OCI-LY7 (cell line): ENCODE measurements at regions not wholly inside any gene's neighbourhood (a gene's known extent, or its start where the extent isn't known, plus 50 kb on each side); places are given as distances from the start of the nearest gene placed in this dataset.

Source experiments
- BruUV-seq: library from RNA; stranded (reverse); fragments of 400-500 nt; replicated peaks from 2 replicates; lab custom pipeline; 2021; lab: Mats Ljungman, UMichigan
- CTCF ChIA-PET: fragments of 300-600 bp; sonication (Branson Sonifier 250); formaldehyde crosslinking; loops from one replicate; lab custom pipeline; 2022; ENCODE audit warnings: antibody characterized with exemption; ENCODE audit not compliant: unreplicated experiment; lab: Charles Lee
- POLR2A ChIA-PET: fragments of 300-600 bp; sonication (Branson Sonifier 250); formaldehyde crosslinking; loops from one replicate; lab custom pipeline; 2022; ENCODE audit warnings: antibody characterized with exemption; lab: Charles Lee
- DNase-seq: peaks from one replicate; pipeline ENCODE4 v3.0.0-alpha.2; 2015; ENCODE audit warnings: low spot score
- H2AFZ ChIP-seq: fragments of 200-600 bp; sonication (generic), shearing (Covaris generic); 2 replicates; pipeline ENCODE4 v1.6.1; 2014; ENCODE audit warnings: mild to moderate bottlenecking, antibody characterized with exemption, low read length, moderate library complexity
- H3K27ac ChIP-seq: fragments of 200-600 bp; sonication (generic); 2 replicates; pipeline ENCODE4 v1.5.1; 2014; ENCODE audit warnings: mixed run types, low read depth, mild to moderate bottlenecking, moderate library complexity, low read length, inconsistent platforms; ENCODE audit not compliant: poor library complexity, severe bottlenecking
- H3K36me3 ChIP-seq: fragments of 200-600 bp; sonication (generic); 2 replicates; pipeline ENCODE4 v1.6.1; 2014; ENCODE audit warnings: mild to moderate bottlenecking, antibody characterized with exemption, low read length, moderate library complexity, mixed read lengths; ENCODE audit not compliant: insufficient read depth
- H3K4me1 ChIP-seq: fragments of 200-600 bp; sonication (generic); 2 replicates; pipeline ENCODE4 v1.5.1; 2014; ENCODE audit warnings: mild to moderate bottlenecking, low read length; ENCODE audit not compliant: insufficient read depth, poor library complexity, severe bottlenecking
- H3K4me2 ChIP-seq: fragments of 200-600 bp; sonication (generic); 2 replicates; pipeline ENCODE4 v1.6.1; 2014; ENCODE audit warnings: mild to moderate bottlenecking, low read length
- H3K4me3 ChIP-seq: fragments of 200-600 bp; sonication (generic); 2 replicates; pipeline ENCODE4 v1.5.1; 2014; ENCODE audit warnings: mild to moderate bottlenecking, low read depth, low read length; ENCODE audit not compliant: poor library complexity, severe bottlenecking
- H3K79me2 ChIP-seq: fragments of 200-600 bp; sonication (generic); 2 replicates; pipeline ENCODE4 v1.6.1; 2016; ENCODE audit warnings: low read depth, mild to moderate bottlenecking, low read length, moderate library complexity, mixed read lengths; ENCODE audit not compliant: insufficient read depth
- H3K9me2 ChIP-seq: fragments of 200-600 bp; sonication (generic); 2 replicates; pipeline ENCODE4 v1.6.1; 2016; ENCODE audit warnings: mild to moderate bottlenecking, low read length, mixed read lengths; ENCODE audit not compliant: insufficient read depth
- H3K9me3 ChIP-seq: fragments of 200-600 bp; sonication (generic); 2 replicates; pipeline ENCODE4 v1.6.1; 2014; ENCODE audit warnings: mild to moderate bottlenecking, mixed run types, low read length, mixed read lengths
- H4K20me1 ChIP-seq: fragments of 200-600 bp; sonication (generic); 2 replicates; pipeline ENCODE4 v1.6.1; 2014; ENCODE audit warnings: mild to moderate bottlenecking, antibody characterized with exemption, low read length, moderate library complexity, mixed read lengths; ENCODE audit not compliant: insufficient read depth
- EZH2phosphoT487 ChIP-seq: fragments of 200-600 bp; sonication (generic); IDR thresholded peaks from 2 replicates; pipeline ENCODE4 v1.6.1; 2018; ENCODE audit warnings: low read depth, borderline replicate concordance, mild to moderate bottlenecking, mixed run types, antibody characterized with exemption, low read length, moderate library complexity, mixed read lengths
- intact Hi-C: fragments of 100-400 bp; cut with micrococcal nuclease; formaldehyde crosslinking; loops from one replicate; pipeline ENCODE4 v1.10.0; 2022; ENCODE audit not compliant: unreplicated experiment
- TF ChIP-seq, protein P1 (sequence below): fragments of 200-600 bp; sonication (generic); conservative IDR thresholded peaks from 2 replicates; pipeline ENCODE4 v1.5.1; 2014; ENCODE audit warnings: mild to moderate bottlenecking, antibody characterized with exemption, low read length, moderate library complexity, mixed read lengths

GRCh38 chr2:100716581-100716980 is 103.4 kb upstream of the NPAS2 start:
- no peak overlapping the region for H3K27ac ChIP-seq
- no peak overlapping the region for H3K4me3 ChIP-seq
- TF ChIP-seq EZH2phosphoT487, result no peak
- TF ChIP-seq, protein P1, sequence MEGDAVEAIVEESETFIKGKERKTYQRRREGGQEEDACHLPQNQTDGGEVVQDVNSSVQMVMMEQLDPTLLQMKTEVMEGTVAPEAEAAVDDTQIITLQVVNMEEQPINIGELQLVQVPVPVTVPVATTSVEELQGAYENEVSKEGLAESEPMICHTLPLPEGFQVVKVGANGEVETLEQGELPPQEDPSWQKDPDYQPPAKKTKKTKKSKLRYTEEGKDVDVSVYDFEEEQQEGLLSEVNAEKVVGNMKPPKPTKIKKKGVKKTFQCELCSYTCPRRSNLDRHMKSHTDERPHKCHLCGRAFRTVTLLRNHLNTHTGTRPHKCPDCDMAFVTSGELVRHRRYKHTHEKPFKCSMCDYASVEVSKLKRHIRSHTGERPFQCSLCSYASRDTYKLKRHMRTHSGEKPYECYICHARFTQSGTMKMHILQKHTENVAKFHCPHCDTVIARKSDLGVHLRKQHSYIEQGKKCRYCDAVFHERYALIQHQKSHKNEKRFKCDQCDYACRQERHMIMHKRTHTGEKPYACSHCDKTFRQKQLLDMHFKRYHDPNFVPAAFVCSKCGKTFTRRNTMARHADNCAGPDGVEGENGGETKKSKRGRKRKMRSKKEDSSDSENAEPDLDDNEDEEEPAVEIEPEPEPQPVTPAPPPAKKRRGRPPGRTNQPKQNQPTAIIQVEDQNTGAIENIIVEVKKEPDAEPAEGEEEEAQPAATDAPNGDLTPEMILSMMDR, result no peak
- no peak for DNase-seq
- H3K79me2 ChIP-seq, result no peaks in the 10 kb centered on the region
- POLR2A ChIA-PET, result no interaction called here
- BruUV-seq, result no TSS peak
- no peaks in the 10 kb centered on the region for H4K20me1 ChIP-seq
- intact Hi-C loops, result no loop called here
- no peak overlapping the region for H3K4me2 ChIP-seq
- no peaks in the 10 kb centered on the region for H3K9me2 ChIP-seq
- H3K4me1 ChIP-seq, result no peaks in the 10 kb centered on the region
- H3K36me3 ChIP-seq, result no peaks in the 10 kb centered on the region
- H3K9me3 ChIP-seq, result no peaks in the 10 kb centered on the region
- CTCF ChIA-PET, result no interaction called here
- no peak overlapping the region for H2AFZ ChIP-seq

GRCh38 chr2:100718065-100718629 is 101.8 kb upstream of the NPAS2 start:
- no peaks in the 10 kb centered on the region for H3K4me1 ChIP-seq
- DNase-seq, result no peak
- H3K36me3 ChIP-seq, result no peaks in the 10 kb centered on the region
- no peaks in the 10 kb centered on the region for H3K9me2 ChIP-seq
- H4K20me1 ChIP-seq, result no peaks in the 10 kb centered on the region
- POLR2A ChIA-PET, result no interaction called here
- H3K4me3 ChIP-seq, result no peak overlapping the region
- no peaks in the 10 kb centered on the region for H3K79me2 ChIP-seq
- no peaks in the 10 kb centered on the region for H3K9me3 ChIP-seq
- no TSS peak for BruUV-seq
- no peak for TF ChIP-seq EZH2phosphoT487
- TF ChIP-seq, protein P1, result no peak
- no peak overlapping the region for H3K4me2 ChIP-seq
- intact Hi-C loops, result no loop called here
- H2AFZ ChIP-seq, result no peak overlapping the region
- CTCF ChIA-PET, result no interaction called here
- H3K27ac ChIP-seq, result no peak overlapping the region

GRCh38 chr2:100720445-100720844 is 99.5 kb upstream of the NPAS2 start:
- Histone ChIP-seq H4K20me1 (no peaks in the 10 kb centered on the region), H3K27ac (no peak overlapping the region), H3K9me2 (no peaks in the 10 kb centered on the region), H2AFZ (no peak overlapping the region), H3K4me1 (no peaks in the 10 kb centered on the region), H3K4me2 (no peak overlapping the region), H3K36me3 (no peaks in the 10 kb centered on the region), H3K9me3 (no peaks in the 10 kb centered on the region), H3K4me3 (no peak overlapping the region), H3K79me2 (no peaks in the 10 kb centered on the region)
- intact Hi-C loops, result no loop called here
- DNase-seq, result no peak
- BruUV-seq, result no TSS peak
- ChIA-PET CTCF (no interaction called here), POLR2A (interaction anchor here (0.7 kb wide), 1 partner anchor 159 kb away, joined by 3 read pairs; no protein-coding TSS in a partner anchor)
- no peak for TF ChIP-seq EZH2phosphoT487
- TF ChIP-seq, protein P1, result no peak
